Transverse colon (tissue), 3 donors: ENCODE measurements at regions not wholly inside any gene's neighbourhood (a gene's known extent, or its start where the extent isn't known, plus 50 kb on each side); places are given as distances from the start of the nearest gene placed in this dataset.
"Not testable (repeated sequence)": the region's sequence is repeated elsewhere in the genome, so short reads cannot be mapped to it uniquely, and the experiment has no call there.

Experiments used
- CTCF ChIP-seq, 5 experiments: fragments of 200-600 bp in 3 of 5; fragments of 450-650 bp in 2 of 5; sonication (generic) in 3 of 5; IDR thresholded peaks; 1 replicate in 2 of 5; 2 replicates in 3 of 5; pipeline ENCODE4 v1.5.1; 2016 to 2017; ENCODE audit warnings: antibody characterized with exemption in 5 of 5, inconsistent platforms in 3 of 5, mild to moderate bottlenecking in 2 of 5, moderate library complexity in 1 of 5
- EP300 ChIP-seq: sonication (generic); formaldehyde crosslinking; IDR thresholded peaks from one replicate; pipeline ENCODE4 v1.6.1; 2017; ENCODE audit warnings: antibody characterized with exemption, low read depth

- not testable (repeated sequence) for TF ChIP-seq CTCF (IDR thresholded peaks at IDR 0.05); EP300
These were observed 3143.4 kb upstream of the OR11H1 start for GRCh38 chr22:12384612-12385011.
